Central memory CD4-positive, alpha-beta T cell (primary cell): ENCODE measurements at regions not wholly inside any gene's neighbourhood (a gene's known extent, or its start where the extent isn't known, plus 50 kb on each side); places are given as distances from the start of the nearest gene placed in this dataset.

Source experiments
- DNase-seq: peaks from one replicate; pipeline ENCODE4 v3.0.0; 2022

GRCh38 chr6:87995461-87995860 lies 52.2 kb upstream of the SPACA1 start:
- no peak for DNase-seq

- DNase-seq = no peak
Measured at GRCh38 chr6:87993356-87993755, 54.3 kb upstream of the SPACA1 start.

- DNase-seq = no peak
Measured at GRCh38 chr6:87990871-87991270, 56.8 kb upstream of the SPACA1 start.

- DNase-seq = no peak
Measured at GRCh38 chr6:87982134-87982533, 65.5 kb upstream of the SPACA1 start.

- no peak for DNase-seq
Measured at GRCh38 chr6:87979737-87980136, 67.9 kb upstream of the SPACA1 start.

- no peak for DNase-seq
Measured at GRCh38 chr6:87976616-87977015, 71.0 kb upstream of the SPACA1 start.

GRCh38 chr6:87975561-87975960 lies 72.1 kb upstream of the SPACA1 start:
- no peak for DNase-seq

- no peak for DNase-seq
Measured at GRCh38 chr6:87972279-87972678, 75.4 kb upstream of the SPACA1 start.

GRCh38 chr6:87971605-87972262 lies 75.9 kb upstream of the SPACA1 start:
- DNase-seq = no peak

- DNase-seq = no peak
Measured at GRCh38 chr6:87968435-87969278, 79.0 kb upstream of the SPACA1 start.

GRCh38 chr6:87965806-87966205 lies 81.8 kb upstream of the SPACA1 start:
- DNase-seq = no peak

GRCh38 chr6:87959083-87959482 lies 88.6 kb upstream of the SPACA1 start:
- DNase-seq = no peak

GRCh38 chr6:87951751-87952150 lies 95.9 kb upstream of the SPACA1 start:
- DNase-seq = no peak

- no peak for DNase-seq
Measured at GRCh38 chr6:87950614-87951013, 97.0 kb upstream of the SPACA1 start.

GRCh38 chr6:87949194-87949593 lies 98.4 kb upstream of the SPACA1 start:
- no peak for DNase-seq

- DNase-seq = no peak
Measured at GRCh38 chr6:87946669-87947068, 101.0 kb upstream of the SPACA1 start.

GRCh38 chr6:87945966-87946365 lies 101.7 kb upstream of the SPACA1 start:
- no peak for DNase-seq

GRCh38 chr6:87945181-87945580 lies 102.5 kb upstream of the SPACA1 start:
- DNase-seq = no peak

GRCh38 chr6:87944541-87944954 lies 103.1 kb upstream of the SPACA1 start:
- DNase-seq = no peak

- no peak for DNase-seq
Measured at GRCh38 chr6:87943191-87943590, 104.5 kb upstream of the SPACA1 start.

- DNase-seq = no peak
Measured at GRCh38 chr6:87941556-87942358, 105.9 kb upstream of the SPACA1 start.

GRCh38 chr6:87939776-87940175 lies 107.9 kb upstream of the SPACA1 start:
- no peak for DNase-seq

- DNase-seq = no peak
Measured at GRCh38 chr6:87938287-87938686, 109.4 kb upstream of the SPACA1 start.

GRCh38 chr6:87936065-87936464 lies 111.6 kb upstream of the SPACA1 start:
- no peak for DNase-seq
